SKM-1 treated with dmso at 0.1 percent for 144 hours (cell line): ENCODE measurements at regions not wholly inside any gene's neighbourhood (a gene's known extent, or its start where the extent isn't known, plus 50 kb on each side); places are given as distances from the start of the nearest gene placed in this dataset.
"Not testable (repeated sequence)": the region's sequence is repeated elsewhere in the genome, so short reads cannot be mapped to it uniquely, and the experiment has no call there.

Source experiments
- DNase-seq: peaks from one replicate; lab custom pipeline; 2025; ENCODE audit not compliant: unreplicated experiment; lab: John Stamatoyannopoulos, UW

DNA sequence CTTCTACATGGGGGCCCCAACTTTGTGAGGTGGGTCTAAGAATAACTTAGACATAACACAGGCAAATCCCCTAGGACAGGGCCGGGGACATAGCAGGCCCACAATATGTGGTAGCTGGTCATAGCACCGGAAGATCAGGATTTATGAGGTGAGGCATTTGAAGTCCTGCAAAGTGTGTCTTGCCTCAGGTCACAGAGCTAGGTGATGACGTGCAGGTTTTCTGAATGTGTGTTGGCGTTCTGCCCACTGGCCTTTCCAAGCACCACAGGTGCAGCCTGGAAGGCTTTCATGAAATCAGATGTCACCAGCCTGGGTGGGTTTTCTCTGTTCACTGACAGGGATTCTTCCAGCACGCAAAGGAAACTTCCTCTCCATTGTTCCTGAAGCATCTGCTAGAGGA lies 119.1 kb downstream of the LRATD1 start:
- no peak for DNase-seq

GRCh38 chr2:14752295-14752694 lies 119.8 kb downstream of the LRATD1 start:
- DNase-seq = no peak

DNA sequence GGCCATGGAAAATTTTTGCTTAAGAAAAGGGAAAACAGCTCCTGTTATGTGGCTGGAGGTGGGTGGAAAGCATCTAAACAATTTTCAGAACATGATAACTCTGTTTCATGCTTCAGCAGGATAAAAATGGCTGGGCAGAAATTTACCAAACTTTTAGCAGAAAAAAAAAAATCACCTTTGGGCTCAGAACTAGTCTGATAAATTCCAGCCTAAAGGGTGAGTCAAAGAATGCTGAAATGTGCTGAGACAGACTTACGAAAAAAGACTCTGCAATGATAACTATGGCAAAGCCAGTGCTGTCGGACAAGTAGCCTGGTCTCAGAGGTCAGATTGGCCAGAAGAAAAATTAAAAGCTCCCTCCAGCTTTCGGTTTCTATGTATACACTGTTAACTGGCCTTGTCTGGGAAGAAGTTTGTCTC lies 123.6 kb downstream of the LRATD1 start:
- DNase-seq = no peak

GRCh38 chr2:14756981-14757657 lies 124.6 kb downstream of the LRATD1 start:
- DNase-seq = no peak

- no peak for DNase-seq
These were observed 126.6 kb downstream of the LRATD1 start for GRCh38 chr2:14759082-14759481.

DNA sequence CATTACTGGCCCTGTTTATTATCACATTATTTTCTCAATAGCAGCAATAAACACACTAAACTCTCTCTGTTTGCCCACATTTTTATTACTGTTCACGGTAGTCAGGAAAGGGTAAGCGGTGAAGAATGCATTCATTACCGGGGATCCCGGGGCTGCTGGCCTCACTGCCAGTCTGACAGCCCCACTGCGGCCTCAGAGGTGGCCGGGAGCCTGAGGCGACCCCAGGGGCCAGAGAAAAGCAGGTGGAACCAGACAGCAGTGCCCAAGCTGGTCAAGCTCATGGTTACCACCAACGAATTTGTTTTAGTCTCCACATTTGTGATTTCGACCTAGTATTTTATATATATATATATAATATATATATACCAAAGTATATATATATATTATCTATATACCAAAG lies 127.7 kb downstream of the LRATD1 start:
- DNase-seq = no peak

DNA sequence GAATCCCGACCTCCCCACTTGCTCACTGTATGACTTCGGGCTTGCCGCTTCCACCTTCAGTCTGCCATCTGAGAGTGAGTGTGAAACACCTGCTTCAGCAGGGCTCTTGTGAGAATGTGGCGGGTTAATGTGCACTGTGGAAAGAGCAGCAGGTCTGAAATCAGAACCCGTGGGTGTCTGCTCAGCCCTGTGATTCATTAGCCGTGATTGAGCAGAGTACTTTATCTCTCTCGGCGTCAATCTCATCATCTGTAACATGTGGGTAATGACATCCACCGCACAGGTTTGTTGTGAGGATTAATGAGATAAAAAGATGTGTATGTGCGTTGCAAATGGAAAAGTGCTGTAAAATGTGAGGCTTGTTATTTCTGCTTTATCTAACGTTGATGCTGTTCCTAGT lies 128.6 kb downstream of the LRATD1 start:
- DNase-seq = no peak

- DNase-seq = no peak
These were observed 141.2 kb downstream of the LRATD1 start for GRCh38 chr2:14773696-14774095.

DNA sequence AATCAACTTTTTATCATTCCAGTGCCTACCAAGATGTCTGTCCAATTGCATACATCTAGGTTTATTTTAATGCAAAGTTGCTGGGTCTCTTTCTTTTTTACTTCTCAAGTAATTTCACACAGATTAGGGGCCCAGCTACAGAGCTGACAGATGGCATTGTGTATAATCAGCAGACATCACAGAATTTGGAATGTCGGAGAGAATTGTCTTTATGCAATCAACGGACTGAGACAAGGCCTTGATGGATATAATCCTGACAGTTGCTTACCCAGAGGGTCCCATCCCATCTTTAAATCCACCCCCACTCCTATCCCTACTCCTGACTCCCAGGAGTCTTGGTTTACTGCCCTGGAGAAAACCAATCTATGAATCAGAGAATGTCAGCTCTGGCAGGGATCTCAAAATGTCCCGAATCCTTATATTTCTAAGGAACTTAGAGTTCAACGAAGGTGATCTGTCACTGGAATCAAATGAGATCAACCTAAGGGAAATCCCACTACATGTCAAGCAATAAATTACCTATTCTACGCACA lies 142.0 kb downstream of the LRATD1 start:
- no peak for DNase-seq

DNA sequence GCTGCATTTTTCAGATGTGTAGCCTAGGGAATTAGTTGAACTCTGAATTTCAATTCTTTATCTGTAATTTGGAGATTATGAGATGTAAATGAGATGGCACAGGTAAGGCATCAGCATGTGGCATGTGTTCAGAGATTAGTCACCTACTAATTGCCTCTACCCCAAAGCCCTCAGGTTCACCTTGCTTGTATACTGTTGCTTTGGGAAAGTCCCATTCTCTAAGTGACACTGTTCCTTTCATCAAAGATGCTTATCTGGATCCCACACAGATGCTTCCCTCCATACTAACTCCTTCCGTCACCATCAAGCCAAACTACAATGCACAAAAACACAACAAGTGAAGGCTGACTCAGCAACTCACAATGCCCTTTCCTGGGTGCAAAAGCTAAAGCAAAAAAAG lies 143.7 kb downstream of the LRATD1 start:
- DNase-seq = no peak

DNA sequence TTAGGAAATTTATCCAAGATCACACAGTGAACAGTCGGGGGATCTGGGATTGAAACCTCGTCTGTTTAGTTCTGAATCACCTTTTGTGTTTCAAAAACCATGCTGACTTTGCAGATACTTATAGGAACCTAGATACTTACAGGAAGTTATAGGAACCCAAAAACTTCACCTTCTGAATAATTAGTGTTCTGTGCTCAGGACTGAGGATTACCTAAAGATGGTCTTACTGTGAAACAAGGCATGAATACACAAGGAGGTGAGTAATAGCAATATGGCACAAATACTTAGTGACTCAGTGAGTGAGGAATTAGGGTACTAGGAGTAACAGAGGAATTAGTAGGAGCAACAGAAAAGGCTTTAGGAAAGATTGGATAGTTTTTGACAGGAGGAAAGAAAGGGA lies 145.5 kb downstream of the LRATD1 start:
- no peak for DNase-seq

DNA sequence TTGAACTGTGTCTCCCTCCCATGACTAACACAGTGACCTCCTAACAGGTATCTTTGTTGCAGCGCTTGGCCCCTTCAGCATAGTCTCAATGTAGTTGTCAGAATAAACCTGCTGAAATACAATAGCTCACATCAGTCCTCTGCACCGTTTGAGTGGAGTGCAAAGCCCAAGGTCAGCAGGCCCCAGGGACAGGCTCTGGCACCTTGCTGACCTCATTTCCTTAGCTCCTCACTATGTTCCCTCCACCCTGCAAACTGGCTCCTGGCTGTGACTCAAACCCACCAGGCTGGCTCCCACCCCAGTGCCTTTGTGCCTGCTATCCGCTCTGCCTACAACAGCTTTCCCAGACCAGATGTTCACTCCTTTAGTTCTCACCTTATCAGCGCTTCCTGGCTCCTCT lies 146.7 kb downstream of the LRATD1 start:
- DNase-seq = no peak

DNA sequence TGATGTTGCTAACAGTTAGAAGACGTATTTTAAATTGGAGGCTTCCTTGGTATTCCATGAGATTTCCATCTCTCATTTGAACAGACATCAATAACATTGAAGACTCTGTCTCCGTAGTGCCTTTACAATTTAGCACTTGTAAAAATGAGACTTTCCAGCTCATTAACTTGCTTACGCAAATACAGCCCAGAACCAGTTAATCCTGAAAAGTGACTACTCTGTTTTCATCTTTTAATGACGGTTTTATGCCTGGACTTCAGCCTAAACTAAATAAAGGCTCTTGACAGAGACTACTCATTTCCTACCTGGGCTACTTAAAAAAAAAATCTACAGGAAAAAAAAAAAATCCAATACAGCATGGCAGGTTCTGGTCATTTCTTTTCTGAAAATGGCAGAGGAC lies 148.6 kb downstream of the LRATD1 start:
- no peak for DNase-seq

- DNase-seq = not testable (repeated sequence)
These were observed 156.3 kb downstream of the LRATD1 start for GRCh38 chr2:14788814-14789213.

GRCh38 chr2:14790041-14790640 lies 157.6 kb downstream of the LRATD1 start:
- no peak for DNase-seq

DNA sequence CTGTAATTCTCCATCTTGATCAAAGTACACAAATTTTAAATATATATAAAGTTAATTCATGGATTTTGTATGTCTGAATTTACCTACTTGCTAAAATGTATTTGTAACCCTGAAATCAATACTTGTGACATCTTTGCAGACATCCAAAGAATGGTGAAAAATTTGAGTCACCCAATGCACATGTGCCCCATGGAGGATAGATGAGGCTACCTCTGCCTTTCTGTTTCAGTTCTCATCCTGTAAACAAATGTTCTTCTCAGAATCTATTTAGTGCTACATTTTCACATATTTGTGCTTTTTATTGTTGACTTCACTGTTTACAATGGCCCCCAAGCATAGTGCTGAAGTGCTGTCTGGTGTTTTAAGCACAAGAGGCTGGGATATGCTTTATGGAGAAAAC lies 171.5 kb downstream of the LRATD1 start:
- no peak for DNase-seq

DNA sequence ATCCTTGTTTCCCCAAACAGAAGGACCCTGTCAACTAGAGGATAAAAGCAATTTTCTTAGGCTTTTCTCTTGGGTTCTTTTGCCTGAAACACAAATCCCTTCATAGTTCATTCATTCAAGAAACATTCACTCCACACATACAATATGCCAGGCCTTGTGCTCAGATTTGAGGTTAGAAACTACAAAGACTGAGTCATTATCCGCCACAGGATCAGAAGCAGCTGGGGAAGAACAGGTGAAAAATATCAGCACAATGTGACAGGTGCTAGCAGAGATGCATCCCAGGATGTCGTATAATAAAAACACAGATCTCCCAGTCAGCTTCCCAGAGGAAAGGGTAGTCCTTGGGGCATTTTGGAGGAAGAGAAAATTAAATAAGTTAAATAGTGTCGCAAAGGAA lies 172.4 kb downstream of the LRATD1 start:
- DNase-seq = no peak

DNA sequence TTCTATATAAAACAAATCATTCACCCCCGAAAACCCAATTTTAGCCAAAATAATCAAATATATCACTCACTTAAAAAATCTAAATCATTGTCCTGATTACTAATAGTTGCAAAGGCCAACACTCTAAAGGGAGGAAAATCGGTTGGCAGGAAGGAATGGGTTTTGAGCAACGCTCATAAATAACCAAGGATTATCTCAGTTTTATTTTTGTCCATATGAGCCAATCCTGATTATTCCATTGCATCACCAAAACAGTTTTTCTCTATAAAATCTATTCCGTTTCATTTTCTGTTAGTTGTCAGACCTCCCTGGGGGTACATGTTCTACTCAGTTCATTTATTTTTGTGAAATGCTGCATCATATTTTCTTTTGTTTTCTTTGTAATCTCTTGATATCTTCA lies 174.1 kb downstream of the LRATD1 start:
- DNase-seq = no peak

DNA sequence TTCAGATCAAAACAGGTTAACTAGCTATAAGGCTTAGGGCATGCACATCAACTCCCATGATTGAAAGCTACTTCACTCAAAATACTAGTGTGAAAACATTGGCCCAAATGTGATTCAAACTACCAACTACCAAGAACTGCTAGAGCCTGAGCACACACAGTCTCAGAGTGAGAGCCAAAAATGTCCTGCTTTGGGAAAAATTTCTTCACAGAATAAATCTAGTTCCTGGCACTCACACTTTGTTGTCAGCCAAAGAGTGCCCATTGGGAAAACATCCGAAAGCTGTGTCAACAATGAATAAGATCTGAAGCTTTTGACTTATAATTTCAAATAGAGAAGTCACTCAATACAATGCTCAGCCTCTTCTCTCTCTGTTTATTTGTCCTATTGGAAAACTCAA lies 182.7 kb downstream of the LRATD1 start:
- DNase-seq = no peak

DNA sequence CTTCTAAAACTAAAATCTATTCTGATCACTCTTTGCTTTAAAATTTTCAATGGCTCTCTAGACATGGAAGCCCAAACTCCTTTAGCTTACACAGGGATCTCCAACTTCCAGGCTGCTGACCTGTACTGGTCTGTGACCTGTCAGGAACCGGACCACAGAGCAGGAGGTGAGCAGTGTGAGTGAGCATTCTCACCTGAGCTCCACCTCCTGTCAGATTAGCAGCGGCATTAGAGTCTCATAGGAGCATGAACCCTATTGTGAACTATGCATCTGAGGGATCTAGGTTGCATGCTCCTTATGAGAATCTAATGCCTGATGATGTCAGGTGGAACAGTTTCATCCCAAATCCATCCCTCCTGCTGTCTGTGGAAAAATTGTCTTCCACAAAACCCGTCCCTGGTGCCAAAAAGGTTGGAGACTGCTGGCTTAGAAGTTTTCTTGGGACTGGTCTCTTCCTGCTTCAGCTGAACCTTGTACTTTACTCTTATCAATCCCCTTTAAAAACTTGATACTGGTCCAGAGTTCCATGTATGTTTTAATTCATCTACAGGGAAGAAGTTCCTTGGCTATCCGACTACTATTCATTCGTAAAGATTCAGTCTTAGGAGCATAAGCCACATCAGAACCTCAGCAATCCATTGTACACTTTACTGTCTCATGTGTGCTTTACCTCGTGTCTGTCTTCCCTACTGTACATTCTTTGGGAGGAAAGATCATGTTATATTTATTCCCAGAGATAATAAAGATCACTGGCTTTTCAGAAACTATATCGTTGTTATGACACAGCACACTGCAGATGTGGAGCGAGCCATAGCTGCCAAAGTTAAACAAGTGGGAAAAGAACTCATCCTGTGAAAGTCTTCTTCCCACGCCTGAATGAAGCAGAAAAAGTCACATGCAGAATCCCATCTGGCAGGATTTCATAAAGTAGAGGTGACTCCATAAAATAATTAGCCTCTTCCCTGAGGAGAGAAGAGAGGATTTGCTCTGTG lies 183.8 kb downstream of the LRATD1 start:
- no peak for DNase-seq

- DNase-seq = no peak
These were observed 185.3 kb downstream of the LRATD1 start for GRCh38 chr2:14817848-14818247.

DNA sequence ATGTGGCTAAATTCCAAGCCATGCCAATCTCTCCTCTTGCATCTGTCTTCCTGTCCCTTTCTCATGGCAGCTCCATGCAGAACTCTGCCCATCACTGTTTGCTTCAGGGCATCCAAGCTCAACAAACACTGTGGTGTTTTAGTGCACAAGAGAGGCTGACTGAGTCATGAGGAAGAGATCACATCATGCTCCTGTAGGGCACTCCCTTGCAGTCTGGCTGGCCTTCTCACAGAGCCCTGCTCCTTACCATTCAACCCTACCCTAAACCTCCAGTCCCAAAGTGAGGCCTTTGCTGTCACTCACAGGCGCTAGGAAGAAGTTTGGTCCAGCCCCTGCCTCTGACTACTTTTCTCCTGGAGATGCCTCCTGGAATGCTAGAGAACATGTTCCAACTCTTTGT lies 194.0 kb downstream of the LRATD1 start:
- DNase-seq = no peak
